Caco-2 (cell line): ENCODE measurements at regions not wholly inside any gene's neighbourhood (a gene's known extent, or its start where the extent isn't known, plus 50 kb on each side); places are given as distances from the start of the nearest gene placed in this dataset.

Experiments used
- BruUV-seq: library from RNA; stranded (reverse); fragments of 400-500 nt; replicated peaks from 2 replicates; lab custom pipeline; 2021; lab: Mats Ljungman, UMichigan
- CTCF ChIA-PET: fragments of 300-600 bp; sonication (Branson Sonifier 250); formaldehyde crosslinking; loops from one replicate; lab custom pipeline; 2022; ENCODE audit warnings: antibody characterized with exemption; lab: Charles Lee
- POLR2A ChIA-PET: fragments of 300-600 bp; sonication (Branson Sonifier 250); formaldehyde crosslinking; loops from one replicate; lab custom pipeline; 2022; ENCODE audit warnings: antibody characterized with exemption; lab: Charles Lee
- DNase-seq, 2 experiments: peaks; one replicate each; pipeline versions ENCODE4 v3.0.0 to v3.0.0-alpha.2; 2020 to 2022
- H3K27me3 ChIP-seq: replicated peaks from 2 replicates; pipeline ENCODE4 v1.6.0; 2011; ENCODE audit warnings: low read length; ENCODE audit not compliant: control insufficient read depth, insufficient read depth
- H3K36me3 ChIP-seq: 2 replicates; pipeline ENCODE4 v1.5.1; 2011; ENCODE audit warnings: low read length; ENCODE audit not compliant: control insufficient read depth, insufficient read depth
- H3K4me1 ChIP-seq: fragments of 250-450 bp; sonication (Bioruptor Pico); 2 replicates; pipeline ENCODE4 v1.5.1; 2020; ENCODE audit warnings: mild to moderate bottlenecking
- H3K4me3 ChIP-seq: 2 replicates; pipeline ENCODE4 v1.5.1; 2011; ENCODE audit warnings: low read depth, mild to moderate bottlenecking, control low read depth, low read length
- H3K9me3 ChIP-seq: fragments of 250-450 bp; sonication (Bioruptor Pico); 2 replicates; pipeline ENCODE4 v1.5.1; 2020; ENCODE audit warnings: mild to moderate bottlenecking, moderate library complexity
- H3K27ac Mint-ChIP-seq: one replicate; pipeline ENCODE4 v1.8.0; 2022; ENCODE audit warnings: mixed read lengths; ENCODE audit not compliant: unreplicated experiment
- H3K27me3 Mint-ChIP-seq: one replicate; pipeline ENCODE4 v1.8.0; 2022; ENCODE audit warnings: mixed read lengths; ENCODE audit not compliant: insufficient read depth, unreplicated experiment
- H3K36me3 Mint-ChIP-seq: one replicate; pipeline ENCODE4 v1.8.0; 2022; ENCODE audit warnings: mild to moderate bottlenecking, mixed read lengths; ENCODE audit not compliant: insufficient read depth, unreplicated experiment
- H3K4me1 Mint-ChIP-seq: one replicate; pipeline ENCODE4 v1.8.0; 2022; ENCODE audit warnings: low read depth, mixed read lengths; ENCODE audit not compliant: unreplicated experiment
- H3K4me3 Mint-ChIP-seq: one replicate; pipeline ENCODE4 v1.8.0; 2022; ENCODE audit warnings: mild to moderate bottlenecking, moderate library complexity, mixed read lengths; ENCODE audit not compliant: unreplicated experiment
- H3K9me3 Mint-ChIP-seq: one replicate; pipeline ENCODE4 v1.8.0; 2022; ENCODE audit warnings: mixed read lengths; ENCODE audit not compliant: unreplicated experiment
- CTCF ChIP-seq, 2 experiments: fragments of 200-600 bp in 1 of 2; IDR thresholded peaks; 1 replicate in 1 of 2; 2 replicates in 1 of 2; pipeline versions ENCODE4 v1.5.1 to v1.8.0; 2011 to 2022; ENCODE audit warnings: antibody characterized with exemption in 1 of 2, control low read depth in 1 of 2, inconsistent platforms in 1 of 2, low read depth in 1 of 2, low read length in 1 of 2, mild to moderate bottlenecking in 1 of 2, moderate library complexity in 1 of 2; ENCODE audit not compliant: insufficient read depth in 1 of 2, severe bottlenecking in 1 of 2, unreplicated experiment in 1 of 2
- intact Hi-C: fragments of 100-400 bp; cut with micrococcal nuclease; formaldehyde crosslinking; loops from one replicate; pipeline ENCODE4 v1.10.0; 2022; ENCODE audit not compliant: unreplicated experiment

GRCh38 chr1:190633488-190633887 is 155.8 kb upstream of the BRINP3 start:
- intact Hi-C loops = loop anchor here (5.0 kb wide), 1 partner anchor 494 kb away; no protein-coding TSS in a partner anchor
- H3K9me3 ChIP-seq = no peaks in the 10 kb centered on the region
- no TSS peak for BruUV-seq
- no peak for DNase-seq
- no peak overlapping the region for H3K4me3 ChIP-seq
- no peak overlapping the region for H3K4me3 Mint-ChIP-seq
- no peaks in the 10 kb centered on the region for H3K36me3 Mint-ChIP-seq
- H3K9me3 Mint-ChIP-seq = peaks cover 9% of the 10 kb centered on the region
- ChIA-PET POLR2A (no interaction called here), CTCF (no interaction called here)
- no peaks in the 10 kb centered on the region for H3K27me3 ChIP-seq
- H3K36me3 ChIP-seq = no peaks in the 10 kb centered on the region
- H3K4me1 Mint-ChIP-seq = no peaks in the 10 kb centered on the region
- H3K27me3 Mint-ChIP-seq = peaks cover 3% of the 10 kb centered on the region
- no peaks in the 10 kb centered on the region for H3K4me1 ChIP-seq
- H3K27ac Mint-ChIP-seq = no peak overlapping the region
- TF ChIP-seq CTCF (IDR thresholded peaks at IDR 0.05; ENCODE audit: insufficient read depth in 1 of 2, low read depth in 1 of 2, low read length in 1 of 2, severe bottlenecking in 1 of 2, unreplicated experiment in 1 of 2) = no peak

GRCh38 chr1:190634134-190634533 is 156.5 kb upstream of the BRINP3 start:
- Histone ChIP-seq H3K36me3 (no peaks in the 10 kb centered on the region), H3K4me1 (no peaks in the 10 kb centered on the region), H3K27me3 (no peaks in the 10 kb centered on the region), H3K4me3 (no peak overlapping the region), H3K9me3 (no peaks in the 10 kb centered on the region)
- no peak for TF ChIP-seq CTCF (IDR thresholded peaks at IDR 0.05; ENCODE audit: insufficient read depth in 1 of 2, low read depth in 1 of 2, low read length in 1 of 2, severe bottlenecking in 1 of 2, unreplicated experiment in 1 of 2)
- ChIA-PET POLR2A (no interaction called here), CTCF (no interaction called here)
- Mint-ChIP-seq H3K4me3 (no peak overlapping the region), H3K9me3 (peaks cover 9% of the 10 kb centered on the region), H3K4me1 (no peaks in the 10 kb centered on the region), H3K27me3 (peaks cover 3% of the 10 kb centered on the region), H3K27ac (no peak overlapping the region), H3K36me3 (no peaks in the 10 kb centered on the region)
- no peak for DNase-seq
- no TSS peak for BruUV-seq
- intact Hi-C loops = loop anchor here (5.0 kb wide), 1 partner anchor 493 kb away; no protein-coding TSS in a partner anchor

- Mint-ChIP-seq H3K27ac (no peak overlapping the region), H3K27me3 (no peaks in the 10 kb centered on the region), H3K4me1 (no peaks in the 10 kb centered on the region), H3K9me3 (no peaks in the 10 kb centered on the region), H3K4me3 (no peak overlapping the region), H3K36me3 (no peaks in the 10 kb centered on the region)
- no peaks in the 10 kb centered on the region for H3K36me3 ChIP-seq
- BruUV-seq = no TSS peak
- no peak for TF ChIP-seq CTCF (IDR thresholded peaks at IDR 0.05; ENCODE audit: insufficient read depth in 1 of 2, low read depth in 1 of 2, low read length in 1 of 2, severe bottlenecking in 1 of 2, unreplicated experiment in 1 of 2)
- intact Hi-C loops = no loop called here
- DNase-seq = no peak
- no peaks in the 10 kb centered on the region for H3K4me1 ChIP-seq
- no peak overlapping the region for H3K4me3 ChIP-seq
- no peaks in the 10 kb centered on the region for H3K27me3 ChIP-seq
- H3K9me3 ChIP-seq = no peaks in the 10 kb centered on the region
- ChIA-PET POLR2A (no interaction called here), CTCF (no interaction called here)
These were observed 171.9 kb upstream of the BRINP3 start for GRCh38 chr1:190649553-190649952.
